WTC11 (cell line): ENCODE measurements at regions not wholly inside any gene's neighbourhood (a gene's known extent, or its start where the extent isn't known, plus 50 kb on each side); places are given as distances from the start of the nearest gene placed in this dataset.

Experiments used
- ATAC-seq: fragments of 200-7000 bp; cut with Tn5 transposase; 2 replicates; pipeline ENCODE4 v1.10.0; 2021; ENCODE audit warnings: mild to moderate bottlenecking, moderate library complexity
- CTCF ChIA-PET: fragments of 300-600 bp; sonication (Branson Sonifier 250); formaldehyde crosslinking; loops from one replicate; lab custom pipeline; 2021; ENCODE audit warnings: antibody characterized with exemption; lab: Charles Lee
- POLR2A ChIA-PET: fragments of 350-600 bp; sonication (Branson Sonifier 250); formaldehyde crosslinking; loops from one replicate; lab custom pipeline; 2021; ENCODE audit warnings: antibody characterized with exemption; lab: Charles Lee
- DNase-seq: peaks from one replicate; pipeline ENCODE4 v3.0.0; 2021; ENCODE audit warnings: low spot score
- H3K27ac Mint-ChIP-seq: 2 replicates; pipeline ENCODE4 v1.8.0; 2021; ENCODE audit warnings: mixed read lengths
- H3K27me3 Mint-ChIP-seq: 2 replicates; pipeline ENCODE4 v1.8.0; 2021; ENCODE audit warnings: low read depth, mild to moderate bottlenecking, moderate library complexity, mixed read lengths
- H3K36me3 Mint-ChIP-seq: 2 replicates; pipeline ENCODE4 v1.8.0; 2021; ENCODE audit warnings: mixed read lengths
- H3K4me1 Mint-ChIP-seq: 2 replicates; pipeline ENCODE4 v1.8.0; 2022; ENCODE audit warnings: mixed read lengths
- H3K4me3 Mint-ChIP-seq: 2 replicates; pipeline ENCODE4 v1.8.0; 2021; ENCODE audit warnings: mild to moderate bottlenecking, moderate library complexity, mixed read lengths
- H3K9me3 Mint-ChIP-seq: 2 replicates; pipeline ENCODE4 v1.8.0; 2021; ENCODE audit warnings: mixed read lengths
- EMX1 ChIP-seq: fragments of 250-450 bp; sonication (Bioruptor Pico); IDR thresholded peaks from 2 replicates; pipeline ENCODE4 v1.8.0; 2021; ENCODE audit warnings: mild to moderate bottlenecking
- FOXJ3 ChIP-seq: sonication (generic); formaldehyde crosslinking; IDR thresholded peaks from 2 replicates; pipeline ENCODE4 v1.9.0; 2021; ENCODE audit warnings: missing genetic modification reagents, mild to moderate bottlenecking, borderline replicate concordance
- FOXP1 ChIP-seq: sonication (generic); formaldehyde crosslinking; IDR thresholded peaks from 2 replicates; pipeline ENCODE4 v1.8.0; 2022; ENCODE audit warnings: missing genetic modification reagents, mild to moderate bottlenecking, moderate library complexity, borderline replicate concordance
- JUN ChIP-seq: sonication (generic); formaldehyde crosslinking; IDR thresholded peaks from 2 replicates; pipeline ENCODE4 v1.8.0; 2023; ENCODE audit warnings: mild to moderate bottlenecking, missing genetic modification reagents
- MYBL2 ChIP-seq: sonication (generic); formaldehyde crosslinking; IDR thresholded peaks from 2 replicates; pipeline ENCODE4 v1.8.1; 2023; ENCODE audit warnings: mild to moderate bottlenecking, moderate library complexity, missing genetic modification reagents
- NFE2L1 ChIP-seq: sonication (generic); formaldehyde crosslinking; IDR thresholded peaks from 2 replicates; pipeline ENCODE4 v1.8.1; 2023; ENCODE audit warnings: missing genetic modification reagents
- NFYB ChIP-seq: sonication (generic); formaldehyde crosslinking; conservative IDR thresholded peaks from 2 replicates; pipeline ENCODE4 v1.8.0; 2022; ENCODE audit warnings: low read depth, missing genetic modification reagents
- NR1H2 ChIP-seq: sonication (generic); formaldehyde crosslinking; IDR thresholded peaks from 2 replicates; pipeline ENCODE4 v1.9.0; 2021; ENCODE audit warnings: mild to moderate bottlenecking, moderate library complexity, missing genetic modification reagents
- PRRX2 ChIP-seq: fragments of 250-450 bp; sonication (Bioruptor Pico); IDR thresholded peaks from 2 replicates; pipeline ENCODE4 v1.8.0; 2021; ENCODE audit warnings: mild to moderate bottlenecking
- RELA ChIP-seq: sonication (generic); formaldehyde crosslinking; IDR thresholded peaks from 2 replicates; pipeline ENCODE4 v1.8.1; 2022; ENCODE audit warnings: missing genetic modification reagents, mild to moderate bottlenecking, borderline replicate concordance
- TEAD1 ChIP-seq: sonication (generic); formaldehyde crosslinking; IDR thresholded peaks from 2 replicates; pipeline ENCODE4 v1.8.0; 2022; ENCODE audit warnings: mild to moderate bottlenecking, missing genetic modification reagents
- TP53 ChIP-seq: sonication (generic); formaldehyde crosslinking; IDR thresholded peaks from 2 replicates; pipeline ENCODE4 v1.8.1; 2023; ENCODE audit warnings: mild to moderate bottlenecking, missing genetic modification reagents
- ZBTB21 ChIP-seq: sonication (generic); formaldehyde crosslinking; IDR thresholded peaks from 2 replicates; pipeline ENCODE4 v1.8.1; 2023; ENCODE audit warnings: mild to moderate bottlenecking, missing genetic modification reagents, borderline replicate concordance
- TF ChIP-seq, protein P1 (sequence below): sonication (generic); formaldehyde crosslinking; IDR thresholded peaks from 2 replicates; pipeline ENCODE4 v1.8.1; 2022; ENCODE audit warnings: mild to moderate bottlenecking, moderate library complexity, missing genetic modification reagents
- TF ChIP-seq, protein P2 (sequence below): sonication (generic); formaldehyde crosslinking; IDR thresholded peaks from 2 replicates; pipeline ENCODE4 v1.8.1; 2023; ENCODE audit warnings: mild to moderate bottlenecking, missing genetic modification reagents
- TF ChIP-seq, protein P3 (sequence below): sonication (generic); formaldehyde crosslinking; IDR thresholded peaks from 2 replicates; pipeline ENCODE4 v1.8.0; 2023; ENCODE audit warnings: missing genetic modification reagents
- TF ChIP-seq, protein P4 (sequence below): sonication (generic); formaldehyde crosslinking; conservative IDR thresholded peaks from 2 replicates; pipeline ENCODE4 v1.8.1; 2022; ENCODE audit warnings: mild to moderate bottlenecking, missing genetic modification reagents
- TF ChIP-seq, protein P5 (sequence below): sonication (generic); formaldehyde crosslinking; IDR thresholded peaks from 2 replicates; pipeline ENCODE4 v1.8.0; 2022; ENCODE audit warnings: missing genetic modification reagents
- TF ChIP-seq, protein P6 (sequence below): sonication (generic); formaldehyde crosslinking; IDR thresholded peaks from 2 replicates; pipeline ENCODE4 v1.8.0; 2022; ENCODE audit warnings: mild to moderate bottlenecking, missing genetic modification reagents
- TF ChIP-seq, protein P7 (sequence below): sonication (generic); formaldehyde crosslinking; IDR thresholded peaks from 2 replicates; pipeline ENCODE4 v1.8.1; 2023; ENCODE audit warnings: mild to moderate bottlenecking, moderate library complexity, missing genetic modification reagents

DNA sequence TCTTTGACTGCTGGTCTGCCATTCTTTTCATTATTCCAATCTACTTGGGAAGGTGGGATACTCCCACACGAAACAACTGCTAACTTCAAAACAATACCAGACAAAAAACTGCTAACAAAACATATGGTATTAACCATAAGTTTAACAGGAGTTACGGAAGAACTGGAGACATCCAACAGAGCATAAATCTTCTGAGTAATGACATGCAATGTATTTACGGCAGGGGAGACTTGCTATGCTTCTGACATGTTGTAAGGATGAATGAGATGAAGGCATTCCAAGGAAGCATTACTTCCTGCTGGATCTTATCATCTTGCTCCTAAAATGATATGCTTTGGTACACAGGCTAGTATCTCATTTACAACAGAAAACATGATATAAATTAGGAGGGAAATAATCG is 85.8 kb downstream of the ZNF92 start:
- Mint-ChIP-seq H3K27me3 (no peaks in the 10 kb centered on the region; the same call in 1 of the 2 replicates), H3K9me3 (peaks cover 27% of the 10 kb centered on the region), H3K4me3 (no peak overlapping the region), H3K36me3 (no peaks in the 10 kb centered on the region), H3K4me1 (no peaks in the 10 kb centered on the region), H3K27ac (no peak overlapping the region)
- DNase-seq (no peak), ATAC-seq (no peak)
- POLR2A ChIA-PET: no interaction called here
- TF ChIP-seq RELA (CRISPR knock-in tag): no peak
- no peak for TF ChIP-seq NFYB (CRISPR knock-in tag)
- no peak for TF ChIP-seq NFE2L1
- TF ChIP-seq ZBTB21 (CRISPR knock-in tag): no peak
- CTCF ChIA-PET: no interaction called here

DNA sequence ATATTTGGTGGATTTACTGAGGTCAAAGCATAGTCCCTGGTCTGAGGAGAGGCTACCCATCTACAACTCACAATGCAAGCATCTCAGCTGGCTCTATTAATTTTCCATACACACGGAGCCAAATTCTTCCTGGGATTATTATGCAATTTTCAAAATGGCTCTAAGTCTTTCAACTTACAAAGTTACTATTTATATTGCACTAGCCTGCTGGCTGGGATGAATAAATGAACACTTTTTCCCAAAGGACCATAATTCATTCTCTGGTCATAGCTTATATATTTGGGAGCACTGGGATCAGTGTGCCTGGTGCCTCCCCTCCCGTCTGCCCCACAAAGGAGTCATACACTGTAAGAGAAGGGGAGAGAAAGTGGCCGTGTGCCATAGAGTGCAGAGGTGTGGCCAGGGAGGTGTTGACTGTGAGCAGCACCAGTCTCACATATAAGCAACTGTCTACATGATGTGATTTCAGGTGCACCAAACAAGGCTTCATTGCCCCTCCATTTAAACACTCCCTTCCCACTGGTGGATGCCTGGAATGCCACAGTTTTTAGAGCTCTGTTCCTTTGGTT is 88.6 kb downstream of the ZNF92 start:
- H3K27ac Mint-ChIP-seq: no peak overlapping the region
- peaks cover 30% of the 10 kb centered on the region for H3K9me3 Mint-ChIP-seq
- H3K27me3 Mint-ChIP-seq: peaks cover 2% of the 10 kb centered on the region; the same call in 1 of the 2 replicates
- TF ChIP-seq, protein P1, sequence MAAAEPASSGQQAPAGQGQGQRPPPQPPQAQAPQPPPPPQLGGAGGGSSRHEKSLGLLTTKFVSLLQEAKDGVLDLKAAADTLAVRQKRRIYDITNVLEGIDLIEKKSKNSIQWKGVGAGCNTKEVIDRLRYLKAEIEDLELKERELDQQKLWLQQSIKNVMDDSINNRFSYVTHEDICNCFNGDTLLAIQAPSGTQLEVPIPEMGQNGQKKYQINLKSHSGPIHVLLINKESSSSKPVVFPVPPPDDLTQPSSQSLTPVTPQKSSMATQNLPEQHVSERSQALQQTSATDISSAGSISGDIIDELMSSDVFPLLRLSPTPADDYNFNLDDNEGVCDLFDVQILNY: no peak
- no peak for TF ChIP-seq MYBL2 (CRISPR knock-in tag)
- no peak for TF ChIP-seq PRRX2 (CRISPR knock-in tag)
- TF ChIP-seq, protein P2, sequence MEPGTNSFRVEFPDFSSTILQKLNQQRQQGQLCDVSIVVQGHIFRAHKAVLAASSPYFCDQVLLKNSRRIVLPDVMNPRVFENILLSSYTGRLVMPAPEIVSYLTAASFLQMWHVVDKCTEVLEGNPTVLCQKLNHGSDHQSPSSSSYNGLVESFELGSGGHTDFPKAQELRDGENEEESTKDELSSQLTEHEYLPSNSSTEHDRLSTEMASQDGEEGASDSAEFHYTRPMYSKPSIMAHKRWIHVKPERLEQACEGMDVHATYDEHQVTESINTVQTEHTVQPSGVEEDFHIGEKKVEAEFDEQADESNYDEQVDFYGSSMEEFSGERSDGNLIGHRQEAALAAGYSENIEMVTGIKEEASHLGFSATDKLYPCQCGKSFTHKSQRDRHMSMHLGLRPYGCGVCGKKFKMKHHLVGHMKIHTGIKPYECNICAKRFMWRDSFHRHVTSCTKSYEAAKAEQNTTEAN (CRISPR knock-in tag): no peak
- TF ChIP-seq, protein P3, sequence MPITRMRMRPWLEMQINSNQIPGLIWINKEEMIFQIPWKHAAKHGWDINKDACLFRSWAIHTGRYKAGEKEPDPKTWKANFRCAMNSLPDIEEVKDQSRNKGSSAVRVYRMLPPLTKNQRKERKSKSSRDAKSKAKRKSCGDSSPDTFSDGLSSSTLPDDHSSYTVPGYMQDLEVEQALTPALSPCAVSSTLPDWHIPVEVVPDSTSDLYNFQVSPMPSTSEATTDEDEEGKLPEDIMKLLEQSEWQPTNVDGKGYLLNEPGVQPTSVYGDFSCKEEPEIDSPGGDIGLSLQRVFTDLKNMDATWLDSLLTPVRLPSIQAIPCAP (CRISPR knock-in tag): no peak
- H3K4me3 Mint-ChIP-seq: no peak overlapping the region
- H3K4me1 Mint-ChIP-seq: no peaks in the 10 kb centered on the region
- ChIA-PET CTCF (interaction anchor here (1.3 kb wide), 1 partner anchor 15 kb away, joined by 4 read pairs; no protein-coding TSS in a partner anchor), POLR2A (no interaction called here)
- ATAC-seq (no peak), DNase-seq (no peak)
- H3K36me3 Mint-ChIP-seq: peaks cover 3% of the 10 kb centered on the region; the same call in 1 of the 2 replicates

DNA sequence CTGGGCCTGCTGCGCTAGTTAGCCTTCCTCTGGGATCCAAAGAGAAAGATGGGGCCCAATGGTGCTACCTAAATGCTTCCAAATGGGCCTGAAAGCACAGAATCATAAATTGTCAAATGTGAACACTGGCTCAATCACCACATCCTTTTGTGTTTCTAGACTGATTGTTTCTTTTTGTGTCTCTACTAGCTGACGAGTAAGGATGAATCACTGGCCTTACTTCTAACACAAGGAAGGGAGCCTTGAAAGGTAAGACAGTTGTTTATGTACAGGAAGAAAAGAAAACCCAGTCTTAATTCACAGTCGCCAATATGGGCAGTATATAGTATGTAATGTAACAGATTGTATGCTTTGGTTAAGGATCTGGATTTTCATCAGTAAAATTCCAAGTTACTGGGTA is 89.5 kb downstream of the ZNF92 start:
- ChIA-PET POLR2A (no interaction called here), CTCF (interaction anchor here (1.3 kb wide), 1 partner anchor 14 kb away, joined by 4 read pairs; no protein-coding TSS in a partner anchor)
- no peak overlapping the region for H3K4me3 Mint-ChIP-seq
- peaks cover 8% of the 10 kb centered on the region for H3K36me3 Mint-ChIP-seq
- peaks cover 4% of the 10 kb centered on the region for H3K27me3 Mint-ChIP-seq
- H3K4me1 Mint-ChIP-seq: no peaks in the 10 kb centered on the region
- no peak overlapping the region for H3K27ac Mint-ChIP-seq
- H3K9me3 Mint-ChIP-seq: peaks cover 33% of the 10 kb centered on the region
- ATAC-seq (no peak), DNase-seq (no peak)
- TF ChIP-seq, protein P4, sequence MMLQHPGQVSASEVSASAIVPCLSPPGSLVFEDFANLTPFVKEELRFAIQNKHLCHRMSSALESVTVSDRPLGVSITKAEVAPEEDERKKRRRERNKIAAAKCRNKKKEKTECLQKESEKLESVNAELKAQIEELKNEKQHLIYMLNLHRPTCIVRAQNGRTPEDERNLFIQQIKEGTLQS: no peak
- TF ChIP-seq, protein P5, sequence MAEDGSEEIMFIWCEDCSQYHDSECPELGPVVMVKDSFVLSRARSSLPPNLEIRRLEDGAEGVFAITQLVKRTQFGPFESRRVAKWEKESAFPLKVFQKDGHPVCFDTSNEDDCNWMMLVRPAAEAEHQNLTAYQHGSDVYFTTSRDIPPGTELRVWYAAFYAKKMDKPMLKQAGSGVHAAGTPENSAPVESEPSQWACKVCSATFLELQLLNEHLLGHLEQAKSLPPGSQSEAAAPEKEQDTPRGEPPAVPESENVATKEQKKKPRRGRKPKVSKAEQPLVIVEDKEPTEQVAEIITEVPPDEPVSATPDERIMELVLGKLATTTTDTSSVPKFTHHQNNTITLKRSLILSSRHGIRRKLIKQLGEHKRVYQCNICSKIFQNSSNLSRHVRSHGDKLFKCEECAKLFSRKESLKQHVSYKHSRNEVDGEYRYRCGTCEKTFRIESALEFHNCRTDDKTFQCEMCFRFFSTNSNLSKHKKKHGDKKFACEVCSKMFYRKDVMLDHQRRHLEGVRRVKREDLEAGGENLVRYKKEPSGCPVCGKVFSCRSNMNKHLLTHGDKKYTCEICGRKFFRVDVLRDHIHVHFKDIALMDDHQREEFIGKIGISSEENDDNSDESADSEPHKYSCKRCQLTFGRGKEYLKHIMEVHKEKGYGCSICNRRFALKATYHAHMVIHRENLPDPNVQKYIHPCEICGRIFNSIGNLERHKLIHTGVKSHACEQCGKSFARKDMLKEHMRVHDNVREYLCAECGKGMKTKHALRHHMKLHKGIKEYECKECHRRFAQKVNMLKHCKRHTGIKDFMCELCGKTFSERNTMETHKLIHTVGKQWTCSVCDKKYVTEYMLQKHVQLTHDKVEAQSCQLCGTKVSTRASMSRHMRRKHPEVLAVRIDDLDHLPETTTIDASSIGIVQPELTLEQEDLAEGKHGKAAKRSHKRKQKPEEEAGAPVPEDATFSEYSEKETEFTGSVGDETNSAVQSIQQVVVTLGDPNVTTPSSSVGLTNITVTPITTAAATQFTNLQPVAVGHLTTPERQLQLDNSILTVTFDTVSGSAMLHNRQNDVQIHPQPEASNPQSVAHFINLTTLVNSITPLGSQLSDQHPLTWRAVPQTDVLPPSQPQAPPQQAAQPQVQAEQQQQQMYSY (CRISPR knock-in tag): no peak
- TF ChIP-seq, protein P2 (CRISPR knock-in tag): no peak
- TF ChIP-seq TP53 (CRISPR knock-in tag): no peak
- TF ChIP-seq, protein P6, sequence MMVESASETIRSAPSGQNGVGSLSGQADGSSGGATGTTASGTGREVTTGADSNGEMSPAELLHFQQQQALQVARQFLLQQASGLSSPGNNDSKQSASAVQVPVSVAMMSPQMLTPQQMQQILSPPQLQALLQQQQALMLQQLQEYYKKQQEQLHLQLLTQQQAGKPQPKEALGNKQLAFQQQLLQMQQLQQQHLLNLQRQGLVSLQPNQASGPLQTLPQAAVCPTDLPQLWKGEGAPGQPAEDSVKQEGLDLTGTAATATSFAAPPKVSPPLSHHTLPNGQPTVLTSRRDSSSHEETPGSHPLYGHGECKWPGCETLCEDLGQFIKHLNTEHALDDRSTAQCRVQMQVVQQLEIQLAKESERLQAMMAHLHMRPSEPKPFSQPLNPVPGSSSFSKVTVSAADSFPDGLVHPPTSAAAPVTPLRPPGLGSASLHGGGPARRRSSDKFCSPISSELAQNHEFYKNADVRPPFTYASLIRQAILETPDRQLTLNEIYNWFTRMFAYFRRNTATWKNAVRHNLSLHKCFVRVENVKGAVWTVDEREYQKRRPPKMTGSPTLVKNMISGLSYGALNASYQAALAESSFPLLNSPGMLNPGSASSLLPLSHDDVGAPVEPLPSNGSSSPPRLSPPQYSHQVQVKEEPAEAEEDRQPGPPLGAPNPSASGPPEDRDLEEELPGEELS: no peak
- no peak for TF ChIP-seq JUN
- no peak for TF ChIP-seq TEAD1 (CRISPR knock-in tag)
- TF ChIP-seq FOXJ3: no peak
- TF ChIP-seq, protein P7, sequence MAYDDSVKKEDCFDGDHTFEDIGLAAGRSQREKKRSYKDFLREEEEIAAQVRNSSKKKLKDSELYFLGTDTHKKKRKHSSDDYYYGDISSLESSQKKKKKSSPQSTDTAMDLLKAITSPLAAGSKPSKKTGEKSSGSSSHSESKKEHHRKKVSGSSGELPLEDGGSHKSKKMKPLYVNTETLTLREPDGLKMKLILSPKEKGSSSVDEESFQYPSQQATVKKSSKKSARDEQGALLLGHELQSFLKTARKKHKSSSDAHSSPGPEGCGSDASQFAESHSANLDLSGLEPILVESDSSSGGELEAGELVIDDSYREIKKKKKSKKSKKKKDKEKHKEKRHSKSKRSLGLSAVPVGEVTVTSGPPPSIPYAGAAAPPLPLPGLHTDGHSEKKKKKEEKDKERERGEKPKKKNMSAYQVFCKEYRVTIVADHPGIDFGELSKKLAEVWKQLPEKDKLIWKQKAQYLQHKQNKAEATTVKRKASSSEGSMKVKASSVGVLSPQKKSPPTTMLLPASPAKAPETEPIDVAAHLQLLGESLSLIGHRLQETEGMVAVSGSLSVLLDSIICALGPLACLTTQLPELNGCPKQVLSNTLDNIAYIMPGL (CRISPR knock-in tag): no peak
- TF ChIP-seq NR1H2 (CRISPR knock-in tag): no peak
- TF ChIP-seq EMX1 (CRISPR knock-in tag): no peak
- no peak for TF ChIP-seq FOXP1
